ENCODE measurements at regions not wholly inside any gene's neighbourhood (a gene's known extent, or its start where the extent isn't known, plus 50 kb on each side); places are given as distances from the start of the nearest gene placed in this dataset.

- Histone ChIP-seq H3K27ac (ENCODE audit: low read depth in 2 of 2, low read length in 1 of 2) (no peak overlapping the region), H3K9me3 (no peaks in the 10 kb centered on the region), H3F3A (replicated peaks; ENCODE audit: insufficient read depth) (no peaks in the 10 kb centered on the region), H2AFZ (ENCODE audit: low read depth) (no peak overlapping the region), H4K20me1 (ENCODE audit: insufficient read depth) (no peaks in the 10 kb centered on the region), H3K9me2 (no peaks in the 10 kb centered on the region), H3K79me2 (ENCODE audit: insufficient read depth) (no peaks in the 10 kb centered on the region), H3K4me1 (ENCODE audit: control insufficient read depth in 1 of 2, insufficient read depth in 2 of 2, low read depth in 1 of 2, low read length in 1 of 2) (no peaks in the 10 kb centered on the region), H3K36me3 (replicated peaks in 1 of 2; ENCODE audit: control insufficient read depth in 1 of 2, insufficient read depth in 2 of 2, low read length in 1 of 2) (no peaks in the 10 kb centered on the region), H3K4me2 (no peak overlapping the region), H3K27me3 (ENCODE audit: insufficient read depth) (no peaks in the 10 kb centered on the region), H3K9ac (no peak overlapping the region), H3K4me3 (ENCODE audit: low read depth in 2 of 2, low read length in 1 of 2) (no peak overlapping the region)
- no peak for TF ChIP-seq NRF1 (IDR thresholded peaks at IDR 0.05; ENCODE audit: low read depth, low read length)
- TF ChIP-seq TEAD4 (IDR thresholded peaks at IDR 0.05; ENCODE audit: borderline replicate concordance, insufficient read depth): no peak
- TF ChIP-seq CHD2 (IDR thresholded peaks at IDR 0.05; ENCODE audit: low read length, partially characterized antibody): no peak
- no peak for TF ChIP-seq SIN3A (IDR thresholded peaks at IDR 0.05; ENCODE audit: borderline replicate concordance, low read depth, low read length)
- no peak for TF ChIP-seq FOSL2 (IDR thresholded peaks at IDR 0.05; ENCODE audit: borderline replicate concordance, low read depth)
- no peak for TF ChIP-seq EZH2phosphoT487 (IDR thresholded peaks at IDR 0.05; ENCODE audit: borderline replicate concordance, low read depth)
- TF ChIP-seq TAF1 (IDR thresholded peaks at IDR 0.05; ENCODE audit: borderline replicate concordance, low read depth, low read length): no peak
- no peak for TF ChIP-seq EP300 (IDR thresholded peaks at IDR 0.05; ENCODE audit: borderline replicate concordance in 1 of 2, low read depth in 1 of 2, low read length in 1 of 2)
- TF ChIP-seq, protein P1, sequence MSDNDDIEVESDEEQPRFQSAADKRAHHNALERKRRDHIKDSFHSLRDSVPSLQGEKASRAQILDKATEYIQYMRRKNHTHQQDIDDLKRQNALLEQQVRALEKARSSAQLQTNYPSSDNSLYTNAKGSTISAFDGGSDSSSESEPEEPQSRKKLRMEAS (IDR thresholded peaks at IDR 0.05; ENCODE audit: low read depth): no peak
- TF ChIP-seq SMC3 (IDR thresholded peaks at IDR 0.05; ENCODE audit: low read depth, low read length): no peak
- TF ChIP-seq IRF3 (IDR thresholded peaks at IDR 0.05; ENCODE audit: low read depth, low read length): no peak
- no peak for TF ChIP-seq YY1 (IDR thresholded peaks at IDR 0.05; ENCODE audit: low read depth)
- TF ChIP-seq RFX5 (IDR thresholded peaks at IDR 0.05; ENCODE audit: low read length): no peak
- TF ChIP-seq GABPA (IDR thresholded peaks at IDR 0.05; ENCODE audit: low read depth): no peak
- TF ChIP-seq JUND (IDR thresholded peaks at IDR 0.05): no peak
- no peak for TF ChIP-seq NFIC (IDR thresholded peaks at IDR 0.05; ENCODE audit: borderline replicate concordance)
- no peak for TF ChIP-seq MXI1 (IDR thresholded peaks at IDR 0.05; ENCODE audit: low read depth, low read length)
- TF ChIP-seq POLR2AphosphoS5 (IDR thresholded peaks at IDR 0.05; ENCODE audit: low read depth, low read length): no peak
- no peak for DNase-seq
- 19% methylated on average over 5 of the region's 5 CpGs for WGBS (ENCODE audit: low lambda C conversion rate)
- CTCF ChIA-PET: no interaction called here
- POLR2A ChIA-PET: no interaction called here
Observed at GRCh38 chr14:53788566-53788965, 168.1 kb downstream of the BMP4 start.

DNA sequence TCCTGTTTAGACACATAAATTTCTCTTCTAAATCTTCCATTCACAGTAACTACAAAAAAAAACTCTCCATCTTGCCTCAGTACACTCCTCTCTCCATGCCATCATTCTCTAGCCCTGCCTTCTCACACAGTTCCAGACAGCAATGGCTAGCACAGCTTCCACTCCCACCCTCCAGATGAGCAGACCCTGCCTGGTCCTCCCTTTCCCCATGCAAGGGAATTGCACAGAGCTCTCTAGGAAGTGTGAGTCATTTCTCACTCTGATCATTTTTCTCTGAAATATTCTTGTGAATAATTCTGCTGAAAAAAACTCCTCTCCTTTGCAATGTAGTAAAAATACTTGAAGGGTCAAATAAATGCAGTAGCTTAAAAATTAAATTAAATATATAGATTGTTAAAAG, 170.6 kb downstream of the BMP4 start:
- no peaks in the 10 kb centered on the region for H3K9me3 ChIP-seq
- H3K9ac ChIP-seq: no peak overlapping the region
- TF ChIP-seq, protein P2, sequence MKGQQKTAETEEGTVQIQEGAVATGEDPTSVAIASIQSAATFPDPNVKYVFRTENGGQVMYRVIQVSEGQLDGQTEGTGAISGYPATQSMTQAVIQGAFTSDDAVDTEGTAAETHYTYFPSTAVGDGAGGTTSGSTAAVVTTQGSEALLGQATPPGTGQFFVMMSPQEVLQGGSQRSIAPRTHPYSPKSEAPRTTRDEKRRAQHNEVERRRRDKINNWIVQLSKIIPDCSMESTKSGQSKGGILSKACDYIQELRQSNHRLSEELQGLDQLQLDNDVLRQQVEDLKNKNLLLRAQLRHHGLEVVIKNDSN (IDR thresholded peaks at IDR 0.05; ENCODE audit: borderline replicate concordance, low read depth): no peak
- TF ChIP-seq RXRA (IDR thresholded peaks at IDR 0.05; ENCODE audit: borderline replicate concordance, low read depth) (no peak), FOSL2 (IDR thresholded peaks at IDR 0.05; ENCODE audit: borderline replicate concordance, low read depth) (no peak), TAF1 (IDR thresholded peaks at IDR 0.05; ENCODE audit: borderline replicate concordance, low read depth, low read length) (no peak), NFIC (IDR thresholded peaks at IDR 0.05; ENCODE audit: borderline replicate concordance) (no peak), SIN3A (IDR thresholded peaks at IDR 0.05; ENCODE audit: borderline replicate concordance, low read depth, low read length) (no peak)
- TF ChIP-seq, protein P3, sequence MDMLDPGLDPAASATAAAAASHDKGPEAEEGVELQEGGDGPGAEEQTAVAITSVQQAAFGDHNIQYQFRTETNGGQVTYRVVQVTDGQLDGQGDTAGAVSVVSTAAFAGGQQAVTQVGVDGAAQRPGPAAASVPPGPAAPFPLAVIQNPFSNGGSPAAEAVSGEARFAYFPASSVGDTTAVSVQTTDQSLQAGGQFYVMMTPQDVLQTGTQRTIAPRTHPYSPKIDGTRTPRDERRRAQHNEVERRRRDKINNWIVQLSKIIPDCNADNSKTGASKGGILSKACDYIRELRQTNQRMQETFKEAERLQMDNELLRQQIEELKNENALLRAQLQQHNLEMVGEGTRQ (IDR thresholded peaks at IDR 0.05; ENCODE audit: borderline replicate concordance, low read depth, low read length): no peak
- ChIA-PET CTCF (no interaction called here), POLR2A (no interaction called here)
- H3K79me2 ChIP-seq (ENCODE audit: insufficient read depth): no peaks in the 10 kb centered on the region
- no peaks in the 10 kb centered on the region for H4K20me1 ChIP-seq (ENCODE audit: insufficient read depth)
- no peak overlapping the region for H2AFZ ChIP-seq (ENCODE audit: low read depth)
- no peaks in the 10 kb centered on the region for H3K4me1 ChIP-seq (ENCODE audit: control insufficient read depth in 1 of 2, insufficient read depth in 2 of 2, low read depth in 1 of 2, low read length in 1 of 2)
- no peak overlapping the region for H3K4me2 ChIP-seq
- no peaks in the 10 kb centered on the region for H3F3A ChIP-seq (replicated peaks; ENCODE audit: insufficient read depth)
- H3K27me3 ChIP-seq (ENCODE audit: insufficient read depth): no peaks in the 10 kb centered on the region
- H3K36me3 ChIP-seq (replicated peaks in 1 of 2; ENCODE audit: control insufficient read depth in 1 of 2, insufficient read depth in 2 of 2, low read length in 1 of 2): no peaks in the 10 kb centered on the region
- H3K27ac ChIP-seq (ENCODE audit: low read depth in 2 of 2, low read length in 1 of 2): no peak overlapping the region
- no peak for DNase-seq
- H3K9me2 ChIP-seq: no peaks in the 10 kb centered on the region
- H3K4me3 ChIP-seq (ENCODE audit: low read depth in 2 of 2, low read length in 1 of 2): no peak overlapping the region
